Endothelial cell (in vitro differentiated cells): ENCODE measurements at regions not wholly inside any gene's neighbourhood (a gene's known extent, or its start where the extent isn't known, plus 50 kb on each side); places are given as distances from the start of the nearest gene placed in this dataset.
"Not testable (repeated sequence)": the region's sequence is repeated elsewhere in the genome, so short reads cannot be mapped to it uniquely, and the experiment has no call there.

Source experiments
- DNase-seq: peaks from one replicate; pipeline ENCODE4 v3.0.0; 2021; ENCODE audit warnings: low spot score
- H3K27ac Mint-ChIP-seq: one replicate; pipeline ENCODE4 v1.8.0; 2021; ENCODE audit warnings: mixed read lengths, inconsistent platforms; ENCODE audit not compliant: unreplicated experiment
- H3K27me3 Mint-ChIP-seq: one replicate; pipeline ENCODE4 v1.8.0; 2021; ENCODE audit warnings: mild to moderate bottlenecking, moderate library complexity, mixed read lengths, inconsistent platforms; ENCODE audit not compliant: unreplicated experiment
- H3K36me3 Mint-ChIP-seq: one replicate; pipeline ENCODE4 v1.8.0; 2021; ENCODE audit warnings: mild to moderate bottlenecking, low read depth, mixed read lengths, inconsistent platforms; ENCODE audit not compliant: unreplicated experiment
- H3K4me1 Mint-ChIP-seq: one replicate; pipeline ENCODE4 v1.8.0; 2021; ENCODE audit warnings: mild to moderate bottlenecking, mixed read lengths, inconsistent platforms; ENCODE audit not compliant: unreplicated experiment
- H3K4me3 Mint-ChIP-seq: one replicate; pipeline ENCODE4 v1.8.0; 2021; ENCODE audit warnings: mild to moderate bottlenecking, mixed read lengths, inconsistent platforms; ENCODE audit not compliant: unreplicated experiment
- H3K9me3 Mint-ChIP-seq: one replicate; pipeline ENCODE4 v1.8.0; 2021; ENCODE audit warnings: mixed read lengths, inconsistent platforms; ENCODE audit not compliant: unreplicated experiment
- CTCF ChIP-seq: fragments of 200-600 bp; sonication (generic); IDR thresholded peaks from one replicate; pipeline ENCODE4 v1.5.0; 2021; ENCODE audit warnings: antibody characterized with exemption; ENCODE audit not compliant: unreplicated experiment

- H3K4me1 Mint-ChIP-seq: no peaks in the 10 kb centered on the region
- peaks cover 6% of the 10 kb centered on the region for H3K36me3 Mint-ChIP-seq
- H3K4me3 Mint-ChIP-seq: no peak overlapping the region
- TF ChIP-seq CTCF: no peak
- H3K27me3 Mint-ChIP-seq: peaks cover 3% of the 10 kb centered on the region
- no peak for DNase-seq
- H3K27ac Mint-ChIP-seq: no peak overlapping the region
- no peaks in the 10 kb centered on the region for H3K9me3 Mint-ChIP-seq
These were observed 76.3 kb downstream of the DRAM2 start for GRCh38 chr1:111063595-111063994.

- Mint-ChIP-seq H3K27ac (no peak overlapping the region), H3K4me3 (peak overlapping the region; percentile 38), H3K9me3 (no peaks in the 10 kb centered on the region), H3K27me3 (peaks cover 3% of the 10 kb centered on the region), H3K4me1 (no peaks in the 10 kb centered on the region), H3K36me3 (peaks cover 6% of the 10 kb centered on the region)
- TF ChIP-seq CTCF: no peak
- DNase-seq: no peak
These were observed 77.3 kb downstream of the DRAM2 start for GRCh38 chr1:111062624-111063023.

- H3K4me1 Mint-ChIP-seq: no peaks in the 10 kb centered on the region
- DNase-seq: no peak
- no peak overlapping the region for H3K4me3 Mint-ChIP-seq
- H3K36me3 Mint-ChIP-seq: peaks cover 6% of the 10 kb centered on the region
- peaks cover 3% of the 10 kb centered on the region for H3K27me3 Mint-ChIP-seq
- no peak for TF ChIP-seq CTCF
- no peak overlapping the region for H3K27ac Mint-ChIP-seq
- no peaks in the 10 kb centered on the region for H3K9me3 Mint-ChIP-seq
These were observed 77.8 kb downstream of the DRAM2 start for GRCh38 chr1:111062081-111062480.

- Mint-ChIP-seq H3K4me1 (no peaks in the 10 kb centered on the region), H3K9me3 (no peaks in the 10 kb centered on the region)
These were observed 85.2 kb downstream of the DRAM2 start for GRCh38 chr1:111054656-111055055.

GRCh38 chr1:111052246-111052645, 87.6 kb downstream of the DRAM2 start:
- no peaks in the 10 kb centered on the region for H3K9me3 Mint-ChIP-seq
- no peak for DNase-seq
- no peaks in the 10 kb centered on the region for H3K27me3 Mint-ChIP-seq
- H3K4me1 Mint-ChIP-seq: no peaks in the 10 kb centered on the region
- no peak overlapping the region for H3K27ac Mint-ChIP-seq
- TF ChIP-seq CTCF: no peak
- no peaks in the 10 kb centered on the region for H3K36me3 Mint-ChIP-seq
- no peak overlapping the region for H3K4me3 Mint-ChIP-seq

More at GRCh38 chr1:111054656-111055055, 85.2 kb downstream of the DRAM2 start:
- Mint-ChIP-seq H3K27me3 (peaks cover 3% of the 10 kb centered on the region), H3K4me3 (no peak overlapping the region), H3K36me3 (no peaks in the 10 kb centered on the region), H3K27ac (no peak overlapping the region)
- TF ChIP-seq CTCF: no peak
- no peak for DNase-seq

GRCh38 chr1:111048253-111048652, 84.5 kb upstream of the LRIF1 start:
- DNase-seq, H3K27ac Mint-ChIP-seq, H3K4me1 Mint-ChIP-seq, H3K9me3 Mint-ChIP-seq, H3K27me3 Mint-ChIP-seq, H3K36me3 Mint-ChIP-seq, H3K4me3 Mint-ChIP-seq: not testable (repeated sequence)
